Retinal pigment epithelial cell (primary cell): ENCODE measurements at regions not wholly inside any gene's neighbourhood (a gene's known extent, or its start where the extent isn't known, plus 50 kb on each side); places are given as distances from the start of the nearest gene placed in this dataset.

ENCODE experiments used
- DNase-seq: peaks from one replicate; pipeline ENCODE4 v3.0.0-alpha.2; 2010; ENCODE audit warnings: low read depth
- H3K4me3 ChIP-seq: 2 replicates; pipeline ENCODE4 v1.5.1; 2011; ENCODE audit warnings: mild to moderate bottlenecking, low read length, control low read depth, moderate library complexity
- TF ChIP-seq, protein P1 (sequence below): conservative IDR thresholded peaks from 2 replicates; pipeline ENCODE4 v1.5.1; 2011; ENCODE audit warnings: low read depth, low read length, control low read depth, inconsistent platforms

DNA sequence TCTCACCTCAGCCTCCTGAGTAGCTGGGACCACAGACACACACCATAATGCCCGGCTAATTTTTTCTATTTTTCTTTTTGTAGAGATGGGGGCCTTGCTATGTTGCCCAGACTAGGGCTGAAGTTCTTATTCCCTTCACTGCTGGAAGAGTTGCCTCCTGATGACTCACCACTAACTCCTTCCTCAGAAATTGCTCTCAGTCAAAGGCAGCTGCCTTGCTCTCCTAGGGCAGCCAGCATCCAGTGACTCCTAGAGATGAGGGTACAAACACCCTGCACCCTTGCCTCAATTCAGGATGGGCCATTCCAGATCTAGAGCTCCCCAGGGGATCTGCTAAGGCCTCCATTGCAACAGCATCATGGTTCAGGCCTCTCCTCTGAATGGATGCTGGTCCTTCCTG, 54.0 kb upstream of the RASSF8 start:
- TF ChIP-seq, protein P1, sequence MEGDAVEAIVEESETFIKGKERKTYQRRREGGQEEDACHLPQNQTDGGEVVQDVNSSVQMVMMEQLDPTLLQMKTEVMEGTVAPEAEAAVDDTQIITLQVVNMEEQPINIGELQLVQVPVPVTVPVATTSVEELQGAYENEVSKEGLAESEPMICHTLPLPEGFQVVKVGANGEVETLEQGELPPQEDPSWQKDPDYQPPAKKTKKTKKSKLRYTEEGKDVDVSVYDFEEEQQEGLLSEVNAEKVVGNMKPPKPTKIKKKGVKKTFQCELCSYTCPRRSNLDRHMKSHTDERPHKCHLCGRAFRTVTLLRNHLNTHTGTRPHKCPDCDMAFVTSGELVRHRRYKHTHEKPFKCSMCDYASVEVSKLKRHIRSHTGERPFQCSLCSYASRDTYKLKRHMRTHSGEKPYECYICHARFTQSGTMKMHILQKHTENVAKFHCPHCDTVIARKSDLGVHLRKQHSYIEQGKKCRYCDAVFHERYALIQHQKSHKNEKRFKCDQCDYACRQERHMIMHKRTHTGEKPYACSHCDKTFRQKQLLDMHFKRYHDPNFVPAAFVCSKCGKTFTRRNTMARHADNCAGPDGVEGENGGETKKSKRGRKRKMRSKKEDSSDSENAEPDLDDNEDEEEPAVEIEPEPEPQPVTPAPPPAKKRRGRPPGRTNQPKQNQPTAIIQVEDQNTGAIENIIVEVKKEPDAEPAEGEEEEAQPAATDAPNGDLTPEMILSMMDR: no peak
- no peak for DNase-seq
- H3K4me3 ChIP-seq: no peak overlapping the region

DNA sequence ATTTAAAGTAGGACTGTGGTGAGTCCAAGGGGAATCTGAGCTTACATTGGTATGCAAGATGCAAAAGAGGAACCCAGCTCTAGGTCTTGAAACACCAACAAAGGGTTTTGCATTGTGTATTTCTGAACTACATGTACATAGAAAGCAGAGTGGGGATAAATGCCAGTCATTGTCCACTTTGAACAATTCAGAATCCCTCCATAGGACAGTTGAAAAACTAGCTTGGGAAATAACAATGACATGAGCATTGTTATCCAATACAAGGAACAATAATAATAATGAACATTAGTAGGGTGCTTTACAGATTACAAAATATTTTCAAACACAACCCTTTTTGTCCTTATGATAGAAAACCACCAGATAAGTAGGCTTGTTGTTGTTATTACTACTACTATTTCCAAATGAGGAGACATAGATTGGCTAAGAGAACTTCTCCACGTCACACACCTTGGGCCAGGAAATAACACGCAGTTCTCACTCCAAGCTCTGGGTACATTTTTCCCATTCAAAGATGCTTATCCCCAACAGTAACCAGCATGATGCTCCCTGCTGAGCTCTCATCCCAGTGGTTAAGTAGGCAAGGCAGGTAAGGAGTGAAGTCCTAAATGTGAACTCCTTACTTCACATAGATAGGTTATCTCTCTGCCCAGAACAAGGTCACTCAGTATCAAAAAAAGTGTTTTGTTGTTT, 51.7 kb upstream of the RASSF8 start:
- TF ChIP-seq, protein P1: no peak
- no peak for DNase-seq
- no peak overlapping the region for H3K4me3 ChIP-seq
